Mesendoderm (in vitro differentiated cells): ENCODE measurements at regions not wholly inside any gene's neighbourhood (a gene's known extent, or its start where the extent isn't known, plus 50 kb on each side); places are given as distances from the start of the nearest gene placed in this dataset.

Experiments used
- DNase-seq: peaks from one replicate; pipeline ENCODE4 v3.0.0; 2013
- H2AK5ac ChIP-seq: 2 replicates; pipeline ENCODE4 v1.6.1; 2013; ENCODE audit warnings: low read length, inconsistent platforms
- H2BK120ac ChIP-seq: 2 replicates; pipeline ENCODE4 v1.6.1; 2013; ENCODE audit warnings: low read depth, mild to moderate bottlenecking, low read length, moderate library complexity, mixed read lengths
- H2BK15ac ChIP-seq: replicated peaks from 2 replicates; pipeline ENCODE4 v1.6.1; 2013; ENCODE audit warnings: low read depth, mild to moderate bottlenecking, moderate library complexity
- H2BK5ac ChIP-seq: 2 replicates; pipeline ENCODE4 v1.6.1; 2013; ENCODE audit warnings: low read length, inconsistent platforms
- H3K18ac ChIP-seq: 2 replicates; pipeline ENCODE4 v1.6.1; 2013; ENCODE audit warnings: mild to moderate bottlenecking, low read length, mixed read lengths
- H3K23ac ChIP-seq: one replicate; pipeline ENCODE4 v1.6.1; 2013; ENCODE audit warnings: low read length
- H3K27ac ChIP-seq: 2 replicates; pipeline ENCODE4 v1.5.1; 2013; ENCODE audit warnings: low read depth, mild to moderate bottlenecking, inconsistent platforms, low read length, moderate library complexity
- H3K27me3 ChIP-seq: 2 replicates; pipeline ENCODE4 v1.6.1; 2013; ENCODE audit warnings: low read length, control low read depth, mild to moderate bottlenecking, inconsistent platforms; ENCODE audit not compliant: insufficient read depth, poor library complexity
- H3K36me3 ChIP-seq: 2 replicates; pipeline ENCODE4 v1.6.1; 2013; ENCODE audit warnings: low read length, inconsistent platforms; ENCODE audit not compliant: control insufficient read depth, insufficient read depth
- H3K4ac ChIP-seq: one replicate; pipeline ENCODE4 v1.6.1; 2013; ENCODE audit warnings: low read depth, mild to moderate bottlenecking, low read length, moderate library complexity
- H3K4me1 ChIP-seq: 2 replicates; pipeline ENCODE4 v1.6.1; 2013; ENCODE audit warnings: low read depth, low read length, inconsistent platforms; ENCODE audit not compliant: control insufficient read depth
- H3K4me2 ChIP-seq: 2 replicates; pipeline ENCODE4 v1.6.1; 2013; ENCODE audit warnings: low read length
- H3K4me3 ChIP-seq: 2 replicates; pipeline ENCODE4 v1.5.1; 2013; ENCODE audit warnings: mild to moderate bottlenecking, low read length
- H3K56ac ChIP-seq: one replicate; pipeline ENCODE4 v1.6.1; 2013; ENCODE audit warnings: low read length
- H3K79me1 ChIP-seq: 2 replicates; pipeline ENCODE4 v1.6.1; 2013; ENCODE audit warnings: low read length, inconsistent platforms
- H3K79me2 ChIP-seq: 2 replicates; pipeline ENCODE4 v1.6.1; 2013; ENCODE audit warnings: mild to moderate bottlenecking, low read length; ENCODE audit not compliant: control insufficient read depth, insufficient read depth
- H3K9ac ChIP-seq: 2 replicates; pipeline ENCODE4 v1.6.1; 2013; ENCODE audit warnings: low read length, inconsistent platforms
- H4K5ac ChIP-seq: one replicate; pipeline ENCODE4 v1.6.1; 2013; ENCODE audit warnings: low read length
- H4K8ac ChIP-seq: one replicate; pipeline ENCODE4 v1.6.1; 2013; ENCODE audit warnings: low read depth, mild to moderate bottlenecking, control low read depth, low read length, moderate library complexity
- WGBS: extraction: QIAGEN DNeasy Blood & Tissue Kit; methylation state at CpG from one replicate; pipeline ENCODE4 v1.1.7; 2013; ENCODE audit warnings: low lambda C conversion rate, missing lambda C conversion rate; ENCODE audit not compliant: insufficient coverage; ENCODE audit errors: extremely low coverage; 5-methylcytosine and 5-hydroxymethylcytosine counted together

DNA sequence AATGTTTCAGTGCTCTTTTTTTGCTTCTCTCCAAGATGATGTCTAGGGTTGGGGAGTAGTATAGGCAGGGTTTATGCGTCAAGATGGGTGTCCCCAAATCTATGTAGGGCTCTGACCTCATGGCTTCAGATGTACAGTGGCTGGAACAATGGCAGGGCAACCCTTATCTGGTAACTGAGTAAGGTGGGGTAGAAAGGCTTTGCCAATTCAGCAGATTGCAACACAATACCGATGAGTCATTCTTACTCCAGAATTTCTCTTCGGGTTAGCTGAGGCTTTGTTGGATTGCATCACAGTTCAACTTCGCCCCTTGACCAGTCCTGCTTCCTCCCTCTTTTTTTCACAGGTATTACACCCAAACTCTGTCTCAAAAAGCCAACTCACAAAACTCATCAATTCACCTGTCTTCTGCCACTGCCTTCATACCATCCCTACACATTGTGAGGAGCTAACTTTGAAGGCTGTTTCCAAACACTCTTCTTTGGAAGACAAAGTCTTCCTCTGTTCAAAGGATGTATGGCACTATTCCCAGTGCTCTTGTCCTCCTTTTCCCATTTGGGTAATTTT, 190.2 kb upstream of the CNOT2 start:
- Histone ChIP-seq H2AK5ac (peak overlapping the region; percentile 50), H3K4me2 (no peak overlapping the region), H3K23ac (no peak overlapping the region), H2BK5ac (peak overlapping the region; percentile 67), H2BK120ac (peak overlapping the region; percentile 68), H2BK15ac (no peak overlapping the region), H3K4me1 (peaks cover 18% of the 10 kb centered on the region), H3K27ac (no peak overlapping the region), H3K4ac (peak overlapping the region; percentile 43), H3K79me1 (no peaks in the 10 kb centered on the region), H3K4me3 (no peak overlapping the region), H3K18ac (peak overlapping the region; percentile 25), H4K8ac (no peak overlapping the region), H3K56ac (peak overlapping the region; percentile 73), H4K5ac (no peak overlapping the region), H3K36me3 (no peaks in the 10 kb centered on the region), H3K79me2 (no peaks in the 10 kb centered on the region), H3K27me3 (no peaks in the 10 kb centered on the region), H3K9ac (no peak overlapping the region)
- no CpG with 5 or more reads among the region's 4 CpGs for WGBS
- peak; percentile 85 for DNase-seq

DNA sequence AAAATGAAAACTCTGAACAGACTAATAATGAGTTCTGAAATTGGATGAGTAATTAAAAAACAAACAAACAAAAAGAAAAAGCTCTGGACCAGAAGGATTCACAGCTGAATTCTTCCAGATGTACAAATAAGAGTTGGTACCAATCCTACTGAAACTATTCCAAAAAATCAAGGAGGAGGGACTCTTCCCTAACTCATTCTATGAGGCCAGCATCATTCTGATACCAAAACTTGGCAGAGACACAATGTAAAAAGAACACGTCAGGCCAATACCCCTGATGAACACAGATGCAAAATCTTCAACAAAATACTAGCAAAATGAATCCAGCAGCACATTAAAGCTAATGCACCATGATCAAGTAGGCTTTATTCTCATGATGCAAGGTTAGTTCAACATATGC, 183.9 kb upstream of the CNOT2 start:
- Histone ChIP-seq H3K79me1 (no peaks in the 10 kb centered on the region), H3K36me3 (no peaks in the 10 kb centered on the region), H3K79me2 (no peaks in the 10 kb centered on the region), H2BK120ac (no peak overlapping the region), H4K8ac (no peak overlapping the region), H3K9ac (no peak overlapping the region), H3K27me3 (no peaks in the 10 kb centered on the region), H2BK15ac (no peak overlapping the region), H3K18ac (no peak overlapping the region), H4K5ac (no peak overlapping the region), H3K23ac (no peak overlapping the region), H3K4ac (no peak overlapping the region), H3K56ac (no peak overlapping the region), H3K27ac (no peak overlapping the region), H2AK5ac (no peak overlapping the region), H2BK5ac (no peak overlapping the region), H3K4me2 (no peak overlapping the region), H3K4me3 (no peak overlapping the region), H3K4me1 (no peaks in the 10 kb centered on the region)
- WGBS, result no CpG with 5 or more reads among the region's 1 CpG
- no peak for DNase-seq

DNA sequence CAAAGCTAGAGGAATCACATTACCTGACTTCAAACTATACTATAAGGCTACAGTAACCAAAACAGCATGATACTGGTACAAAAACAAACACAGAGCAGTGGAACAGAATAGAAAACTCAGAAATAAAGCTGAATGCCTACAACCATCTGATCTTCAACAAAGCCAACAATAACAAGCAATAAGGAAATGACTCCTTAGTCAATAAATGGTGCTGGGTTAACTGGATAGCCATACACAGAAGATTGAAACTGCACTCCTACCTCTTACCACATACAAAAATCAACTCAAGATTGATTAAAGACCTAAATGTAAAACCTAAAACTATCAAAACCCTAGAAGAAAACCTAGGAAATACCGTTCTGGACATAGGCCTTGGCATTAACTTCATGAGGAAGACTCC, 182.6 kb upstream of the CNOT2 start:
- H3K79me2 ChIP-seq, result no peaks in the 10 kb centered on the region
- no peak overlapping the region for H3K56ac ChIP-seq
- H4K8ac ChIP-seq, result no peak overlapping the region
- no peaks in the 10 kb centered on the region for H3K4me1 ChIP-seq
- no peak overlapping the region for H3K4ac ChIP-seq
- H3K9ac ChIP-seq, result no peak overlapping the region
- no peaks in the 10 kb centered on the region for H3K36me3 ChIP-seq
- H3K23ac ChIP-seq, result no peak overlapping the region
- no CpG with 5 or more reads among the region's 1 CpG for WGBS
- no peak for DNase-seq
- H3K18ac ChIP-seq, result no peak overlapping the region
- no peaks in the 10 kb centered on the region for H3K27me3 ChIP-seq
- no peak overlapping the region for H2BK15ac ChIP-seq
- no peak overlapping the region for H3K4me3 ChIP-seq
- H3K27ac ChIP-seq, result no peak overlapping the region
- no peak overlapping the region for H4K5ac ChIP-seq
- H3K79me1 ChIP-seq, result no peaks in the 10 kb centered on the region
- H3K4me2 ChIP-seq, result no peak overlapping the region
- H2BK120ac ChIP-seq, result no peak overlapping the region
- H2BK5ac ChIP-seq, result no peak overlapping the region
- no peak overlapping the region for H2AK5ac ChIP-seq

DNA sequence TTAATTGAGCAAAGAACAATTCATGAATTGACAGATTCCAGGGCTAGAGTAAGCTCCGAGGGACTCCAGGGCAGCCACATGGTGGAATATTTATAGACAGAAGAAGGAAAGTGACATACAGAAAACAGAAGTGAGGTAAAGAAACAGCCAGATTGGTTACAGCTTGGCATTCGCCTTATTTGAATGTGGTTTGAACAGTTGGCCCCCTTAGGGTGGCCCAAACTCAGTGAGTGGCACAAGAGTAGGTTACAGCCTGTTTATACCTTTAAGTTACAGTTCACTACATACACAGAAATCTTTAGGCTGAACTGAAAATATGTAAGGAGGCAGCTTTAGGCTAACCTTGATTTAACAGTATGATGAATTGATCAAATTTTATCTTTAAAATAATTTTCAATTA, 174.5 kb upstream of the CNOT2 start:
- WGBS, result no CpG with 5 or more reads among the region's 2 CpGs
- peak overlapping the region; percentile 13 for H3K18ac ChIP-seq

DNA sequence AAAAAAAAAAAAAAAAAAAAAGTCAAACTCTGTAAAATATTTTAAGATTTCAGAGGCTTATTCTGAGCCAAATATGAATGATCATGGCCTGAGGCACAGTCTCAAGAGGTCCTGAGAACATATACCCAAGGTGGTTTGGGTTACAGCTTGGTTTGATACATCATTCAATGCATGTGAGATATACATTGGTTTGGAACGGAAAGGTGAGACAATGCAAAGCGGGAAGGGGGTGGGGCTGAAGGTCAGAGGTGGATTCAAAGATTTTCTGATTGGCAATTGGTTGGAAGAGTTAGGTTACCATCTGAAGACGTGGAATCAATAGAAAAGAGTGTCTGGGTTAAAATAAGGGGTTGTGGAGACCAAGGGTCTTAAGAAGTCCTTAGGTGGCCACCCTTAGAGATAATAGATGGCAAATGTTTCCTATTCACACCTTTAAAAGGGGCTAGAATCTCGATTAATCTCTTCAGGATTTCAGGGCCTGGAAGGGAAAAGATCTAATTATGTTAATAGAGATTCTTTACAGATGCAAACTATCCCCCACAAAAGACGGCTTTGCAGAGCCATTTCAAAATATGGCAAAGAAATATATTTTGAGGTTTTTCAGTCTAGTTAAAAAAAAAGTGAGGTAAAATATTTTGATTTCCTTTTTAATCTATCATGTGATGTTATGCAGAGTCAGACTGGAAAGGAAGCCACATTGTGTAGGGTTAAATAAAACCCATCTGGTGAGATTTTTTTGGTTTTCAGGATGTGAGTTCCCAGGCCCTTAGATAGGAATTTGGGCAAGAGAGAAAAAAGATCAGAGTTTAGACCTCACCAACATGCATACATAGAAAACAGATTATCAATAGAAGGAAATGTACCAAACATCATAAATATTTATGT, 173.8 kb upstream of the CNOT2 start:
- no peak overlapping the region for H3K23ac ChIP-seq
- peak overlapping the region; percentile 30 for H3K18ac ChIP-seq
- H2BK15ac ChIP-seq, result no peak overlapping the region
- H4K8ac ChIP-seq, result no peak overlapping the region
- no peak overlapping the region for H3K27ac ChIP-seq
- no peaks in the 10 kb centered on the region for H3K36me3 ChIP-seq
- DNase-seq, result peak; percentile 93
- no peak overlapping the region for H4K5ac ChIP-seq
- no CpG with 5 or more reads among the region's 5 CpGs for WGBS
- no peak overlapping the region for H2AK5ac ChIP-seq
- no peak overlapping the region for H3K4me3 ChIP-seq
- no peaks in the 10 kb centered on the region for H3K79me1 ChIP-seq
- H3K9ac ChIP-seq, result no peak overlapping the region
- peaks cover 8% of the 10 kb centered on the region for H3K4me1 ChIP-seq
- no peak overlapping the region for H3K56ac ChIP-seq
- H2BK120ac ChIP-seq, result no peak overlapping the region
- no peak overlapping the region for H3K4me2 ChIP-seq
- H3K79me2 ChIP-seq, result no peaks in the 10 kb centered on the region
- H2BK5ac ChIP-seq, result peak overlapping the region; percentile 33
- H3K27me3 ChIP-seq, result no peaks in the 10 kb centered on the region
- H3K4ac ChIP-seq, result no peak overlapping the region

More for the DNA sequence above, 174.5 kb upstream of the CNOT2 start:
- Histone ChIP-seq H2AK5ac (no peak overlapping the region), H3K79me1 (no peaks in the 10 kb centered on the region), H3K4me3 (no peak overlapping the region), H3K56ac (peak overlapping the region; percentile 71), H4K8ac (no peak overlapping the region), H4K5ac (peak overlapping the region; percentile 98), H3K36me3 (no peaks in the 10 kb centered on the region), H3K4ac (peak overlapping the region; percentile 55), H2BK15ac (no peak overlapping the region), H3K79me2 (no peaks in the 10 kb centered on the region), H3K4me1 (peaks cover 6% of the 10 kb centered on the region), H2BK120ac (peak overlapping the region; percentile 47), H3K27me3 (no peaks in the 10 kb centered on the region), H3K4me2 (no peak overlapping the region), H3K23ac (no peak overlapping the region), H3K9ac (no peak overlapping the region), H2BK5ac (peak overlapping the region; percentile 98), H3K27ac (no peak overlapping the region)
- DNase-seq, result no peak
